GM21723 (cell line): ENCODE measurements at regions not wholly inside any gene's neighbourhood (a gene's known extent, or its start where the extent isn't known, plus 50 kb on each side); places are given as distances from the start of the nearest gene placed in this dataset.
"Not testable (repeated sequence)": the region's sequence is repeated elsewhere in the genome, so short reads cannot be mapped to it uniquely, and the experiment has no call there.

ENCODE experiments used
- ATAC-seq: cut with Tn5 transposase; IDR thresholded peaks from one replicate; pipeline ENCODE4 v1.9.1; 2021; ENCODE audit warnings: mild to moderate bottlenecking, moderate library complexity; ENCODE audit not compliant: unreplicated experiment

GRCh38 chr9:90536094-90536493, 106.5 kb downstream of the DIRAS2 start:
- not testable (repeated sequence) for ATAC-seq

- no peak for ATAC-seq
Observed at GRCh38 chr9:90538566-90538965, 104.1 kb downstream of the DIRAS2 start.

GRCh38 chr9:90539286-90539685, 103.3 kb downstream of the DIRAS2 start:
- no peak for ATAC-seq

GRCh38 chr9:90540734-90541133, 101.9 kb downstream of the DIRAS2 start:
- ATAC-seq: no peak

GRCh38 chr9:90544488-90544887, 98.1 kb downstream of the DIRAS2 start:
- no peak for ATAC-seq

GRCh38 chr9:90546200-90546599, 96.4 kb downstream of the DIRAS2 start:
- no peak for ATAC-seq

- no peak for ATAC-seq
Observed at GRCh38 chr9:90547896-90548295, 94.7 kb downstream of the DIRAS2 start.

GRCh38 chr9:90552317-90552716, 90.3 kb downstream of the DIRAS2 start:
- ATAC-seq: peak; percentile 98

- ATAC-seq: no peak
Observed at GRCh38 chr9:90555351-90556057, 87.1 kb downstream of the DIRAS2 start.

GRCh38 chr9:90556897-90557675, 85.5 kb downstream of the DIRAS2 start:
- ATAC-seq: no peak

GRCh38 chr9:90559075-90560073, 83.2 kb downstream of the DIRAS2 start:
- no peak for ATAC-seq
